Hepatocyte (in vitro differentiated cells): ENCODE measurements at regions not wholly inside any gene's neighbourhood (a gene's known extent, or its start where the extent isn't known, plus 50 kb on each side); places are given as distances from the start of the nearest gene placed in this dataset.

Experiments used
- EZH2 ChIP-seq: fragments of 200-600 bp; sonication (generic); IDR thresholded peaks from 2 replicates; pipeline ENCODE4 v1.6.1; 2016; ENCODE audit warnings: antibody characterized with exemption, mild to moderate bottlenecking, borderline replicate concordance
- EZH2phosphoT487 ChIP-seq: fragments of 200-600 bp; sonication (generic); IDR thresholded peaks from one replicate; pipeline ENCODE4 v1.6.1; 2018; ENCODE audit warnings: antibody characterized with exemption, mild to moderate bottlenecking, low read depth, moderate library complexity; ENCODE audit not compliant: unreplicated experiment, severe bottlenecking
- TF ChIP-seq, protein P1 (sequence below): fragments of 200-600 bp; sonication (generic); IDR thresholded peaks from 2 replicates; pipeline ENCODE4 v1.5.1; 2016; ENCODE audit warnings: antibody characterized with exemption, mild to moderate bottlenecking; ENCODE audit not compliant: poor library complexity

DNA sequence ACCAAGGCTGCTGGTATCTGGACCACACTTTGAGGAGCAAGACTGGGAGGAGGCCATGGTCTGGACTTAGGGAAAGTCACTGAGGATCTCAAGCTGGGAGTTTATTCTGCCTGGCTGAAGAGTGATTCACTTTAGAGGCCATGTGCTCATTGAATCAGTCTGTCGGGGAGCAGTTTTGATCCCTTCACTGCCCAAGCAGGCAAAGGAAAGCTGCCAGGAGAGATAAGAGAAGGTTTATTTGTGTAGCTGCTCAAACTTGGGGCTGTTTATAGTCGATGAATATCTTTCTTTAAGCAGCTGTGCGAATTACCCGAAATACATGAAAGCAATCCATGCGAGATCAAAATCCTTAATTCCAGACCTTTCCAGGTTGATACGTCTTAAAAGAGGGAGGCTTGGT is 544.4 kb upstream of the EEF2KMT start:
- TF ChIP-seq, protein P1, sequence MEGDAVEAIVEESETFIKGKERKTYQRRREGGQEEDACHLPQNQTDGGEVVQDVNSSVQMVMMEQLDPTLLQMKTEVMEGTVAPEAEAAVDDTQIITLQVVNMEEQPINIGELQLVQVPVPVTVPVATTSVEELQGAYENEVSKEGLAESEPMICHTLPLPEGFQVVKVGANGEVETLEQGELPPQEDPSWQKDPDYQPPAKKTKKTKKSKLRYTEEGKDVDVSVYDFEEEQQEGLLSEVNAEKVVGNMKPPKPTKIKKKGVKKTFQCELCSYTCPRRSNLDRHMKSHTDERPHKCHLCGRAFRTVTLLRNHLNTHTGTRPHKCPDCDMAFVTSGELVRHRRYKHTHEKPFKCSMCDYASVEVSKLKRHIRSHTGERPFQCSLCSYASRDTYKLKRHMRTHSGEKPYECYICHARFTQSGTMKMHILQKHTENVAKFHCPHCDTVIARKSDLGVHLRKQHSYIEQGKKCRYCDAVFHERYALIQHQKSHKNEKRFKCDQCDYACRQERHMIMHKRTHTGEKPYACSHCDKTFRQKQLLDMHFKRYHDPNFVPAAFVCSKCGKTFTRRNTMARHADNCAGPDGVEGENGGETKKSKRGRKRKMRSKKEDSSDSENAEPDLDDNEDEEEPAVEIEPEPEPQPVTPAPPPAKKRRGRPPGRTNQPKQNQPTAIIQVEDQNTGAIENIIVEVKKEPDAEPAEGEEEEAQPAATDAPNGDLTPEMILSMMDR = no peak
- TF ChIP-seq EZH2phosphoT487 (no peak), EZH2 (no peak)
